NB4 (cell line): ENCODE measurements at regions not wholly inside any gene's neighbourhood (a gene's known extent, or its start where the extent isn't known, plus 50 kb on each side); places are given as distances from the start of the nearest gene placed in this dataset.

Experiments used
- POLR2A ChIP-seq: IDR thresholded peaks from 2 replicates; pipeline ENCODE4 v1.6.1; 2011; ENCODE audit warnings: mild to moderate bottlenecking; ENCODE audit not compliant: insufficient read length; ENCODE audit errors: extremely low read depth
- TF ChIP-seq, protein P1 (sequence below): IDR thresholded peaks from one replicate; pipeline ENCODE4 v1.5.1; 2012; ENCODE audit warnings: low read depth, low read length

GRCh38 chr4:26056406-26056805 is 142.4 kb downstream of the SMIM20 start:
- TF ChIP-seq, protein P1, sequence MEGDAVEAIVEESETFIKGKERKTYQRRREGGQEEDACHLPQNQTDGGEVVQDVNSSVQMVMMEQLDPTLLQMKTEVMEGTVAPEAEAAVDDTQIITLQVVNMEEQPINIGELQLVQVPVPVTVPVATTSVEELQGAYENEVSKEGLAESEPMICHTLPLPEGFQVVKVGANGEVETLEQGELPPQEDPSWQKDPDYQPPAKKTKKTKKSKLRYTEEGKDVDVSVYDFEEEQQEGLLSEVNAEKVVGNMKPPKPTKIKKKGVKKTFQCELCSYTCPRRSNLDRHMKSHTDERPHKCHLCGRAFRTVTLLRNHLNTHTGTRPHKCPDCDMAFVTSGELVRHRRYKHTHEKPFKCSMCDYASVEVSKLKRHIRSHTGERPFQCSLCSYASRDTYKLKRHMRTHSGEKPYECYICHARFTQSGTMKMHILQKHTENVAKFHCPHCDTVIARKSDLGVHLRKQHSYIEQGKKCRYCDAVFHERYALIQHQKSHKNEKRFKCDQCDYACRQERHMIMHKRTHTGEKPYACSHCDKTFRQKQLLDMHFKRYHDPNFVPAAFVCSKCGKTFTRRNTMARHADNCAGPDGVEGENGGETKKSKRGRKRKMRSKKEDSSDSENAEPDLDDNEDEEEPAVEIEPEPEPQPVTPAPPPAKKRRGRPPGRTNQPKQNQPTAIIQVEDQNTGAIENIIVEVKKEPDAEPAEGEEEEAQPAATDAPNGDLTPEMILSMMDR: no peak
- TF ChIP-seq POLR2A: no peak
